Common myeloid progenitor, CD34-positive (primary cell): ENCODE measurements at regions not wholly inside any gene's neighbourhood (a gene's known extent, or its start where the extent isn't known, plus 50 kb on each side); places are given as distances from the start of the nearest gene placed in this dataset.

Experiments used
- CTCF ChIA-PET: fragments of 350-600 bp; sonication (Branson Sonifier 250); formaldehyde crosslinking; loops from one replicate; lab custom pipeline; 2021; ENCODE audit warnings: antibody characterized with exemption; lab: Charles Lee
- POLR2A ChIA-PET: fragments of 350-600 bp; sonication (Branson Sonifier 250); formaldehyde crosslinking; loops from one replicate; lab custom pipeline; 2021; ENCODE audit warnings: antibody characterized with exemption; lab: Charles Lee
- DNase-seq, 3 donors: peaks; one replicate each; pipeline versions ENCODE4 v3.0.0 to v3.0.0-alpha.2; 2013
- H3K27ac ChIP-seq, 2 experiments: 1 replicate in 1 of 2; 2 replicates in 1 of 2; pipeline ENCODE4 v1.7.0; 2013; ENCODE audit warnings: inconsistent platforms in 2 of 2, low read length in 2 of 2, mild to moderate bottlenecking in 2 of 2, low read depth in 1 of 2, moderate library complexity in 1 of 2; ENCODE audit not compliant: severe bottlenecking in 2 of 2, insufficient read depth in 1 of 2, poor library complexity in 1 of 2
- H3K27me3 ChIP-seq, 5 experiments: replicated peaks in 2 of 5; 1 replicate in 3 of 5; 2 replicates in 2 of 5; pipeline versions ENCODE4 v1.6.1 to v1.7.0; 2013; ENCODE audit warnings: low read length in 4 of 5, mild to moderate bottlenecking in 2 of 5, moderate library complexity in 2 of 5, inconsistent platforms in 1 of 5; ENCODE audit not compliant: insufficient read depth in 5 of 5, control insufficient read depth in 4 of 5
- H3K36me3 ChIP-seq, 4 experiments: 1 replicate in 2 of 4; 2 replicates in 2 of 4; pipeline versions ENCODE4 v1.6.1 to v1.7.0; 2013; ENCODE audit warnings: low read length in 3 of 4, control low read depth in 1 of 4, mild to moderate bottlenecking in 1 of 4; ENCODE audit not compliant: control insufficient read depth in 4 of 4, insufficient read depth in 4 of 4
- H3K4me1 ChIP-seq, 4 experiments: 1 replicate in 3 of 4; 2 replicates in 1 of 4; pipeline versions ENCODE4 v1.6.1 to v1.7.1; 2013; ENCODE audit warnings: low read length in 3 of 4, mild to moderate bottlenecking in 3 of 4, control low read depth in 1 of 4, inconsistent platforms in 1 of 4, moderate library complexity in 1 of 4; ENCODE audit not compliant: control insufficient read depth in 4 of 4, insufficient read depth in 4 of 4; ENCODE audit errors: control extremely low read depth in 1 of 4
- H3K4me3 ChIP-seq, 7 experiments: 1 replicate in 4 of 7; 2 replicates in 3 of 7; pipeline versions ENCODE4 v1.5.1 to v1.7.0; 2013; ENCODE audit warnings: mild to moderate bottlenecking in 7 of 7, low read length in 6 of 7, moderate library complexity in 6 of 7, inconsistent platforms in 2 of 7, low read depth in 2 of 7, control low read depth in 1 of 7; ENCODE audit not compliant: insufficient read depth in 4 of 7, control insufficient read depth in 1 of 7; ENCODE audit errors: extremely low read depth in 1 of 7
- H3K9me3 ChIP-seq, 5 experiments: 1 replicate in 4 of 5; 2 replicates in 1 of 5; pipeline versions ENCODE4 v1.6.1 to v1.7.1; 2013; ENCODE audit warnings: low read length in 4 of 5, mild to moderate bottlenecking in 2 of 5, inconsistent platforms in 1 of 5, low read depth in 1 of 5, moderate library complexity in 1 of 5; ENCODE audit not compliant: control insufficient read depth in 4 of 5, insufficient read depth in 2 of 5; ENCODE audit errors: control extremely low read depth in 1 of 5
- WGBS: methylation state at CpG from one replicate; pipeline ENCODE4 v1.1.5; 2013; ENCODE audit not compliant: insufficient coverage; 5-methylcytosine and 5-hydroxymethylcytosine counted together

DNA sequence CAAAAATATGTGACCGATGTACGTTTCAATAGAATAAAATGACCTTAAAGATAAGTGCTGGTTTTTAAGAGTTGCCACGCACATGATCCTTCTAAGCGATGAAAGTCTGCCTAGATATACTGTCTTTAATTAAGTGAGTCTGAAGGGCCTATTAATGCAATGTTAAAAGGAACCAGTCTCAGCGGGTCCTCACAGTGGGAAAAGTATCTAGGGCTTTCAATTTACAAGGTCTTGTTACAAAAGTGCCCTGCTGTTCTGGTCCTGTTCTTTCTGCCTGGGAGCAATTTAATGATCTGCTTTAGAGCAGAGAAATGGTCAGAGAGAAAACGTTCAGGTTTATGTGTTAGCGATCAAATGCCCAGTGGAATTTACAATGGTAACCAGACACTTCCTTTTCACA is 864.0 kb downstream of the KCNJ2 start:
- Histone ChIP-seq H3K36me3 (no peaks in the 10 kb centered on the region), H3K27me3 (no peaks in the 10 kb centered on the region), H3K4me1 (no peaks in the 10 kb centered on the region), H3K9me3 (no peaks in the 10 kb centered on the region), H3K27ac (no peak overlapping the region), H3K4me3 (no peak overlapping the region)
- DNase-seq = no peak
- ChIA-PET CTCF (no interaction called here), POLR2A (no interaction called here)
- WGBS = 92% methylated on average over 5 of the region's 7 CpGs

DNA sequence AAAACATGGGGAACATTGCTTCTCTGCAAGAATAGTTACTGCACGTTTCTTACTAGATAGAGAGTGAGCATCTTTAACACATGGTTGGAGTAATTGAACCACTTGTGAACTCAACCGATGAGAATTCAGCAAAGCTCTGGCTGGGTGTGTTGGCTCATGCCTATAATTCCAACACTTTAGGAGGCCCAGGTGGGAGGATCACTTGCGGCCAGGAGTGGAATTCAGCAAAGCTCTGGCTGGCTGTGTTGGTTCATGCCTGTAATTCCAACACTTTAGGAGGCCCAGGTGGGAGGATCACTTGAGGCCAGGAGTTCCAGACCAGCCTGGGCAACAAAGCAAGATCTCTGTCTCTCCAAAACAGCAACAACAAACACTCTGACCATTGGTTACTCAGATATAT is 865.9 kb downstream of the KCNJ2 start:
- ChIA-PET POLR2A (no interaction called here), CTCF (no interaction called here)
- 94% methylated on average over 3 of the region's 3 CpGs for WGBS
- Histone ChIP-seq H3K27me3 (no peaks in the 10 kb centered on the region), H3K9me3 (no peaks in the 10 kb centered on the region), H3K27ac (no peak overlapping the region), H3K4me3 (no peak overlapping the region), H3K4me1 (no peaks in the 10 kb centered on the region), H3K36me3 (no peaks in the 10 kb centered on the region)
- DNase-seq = no peak

GRCh38 chr17:71037386-71037785 is 868.1 kb downstream of the KCNJ2 start:
- no peak overlapping the region for H3K4me3 ChIP-seq
- no peak for DNase-seq
- H3K9me3 ChIP-seq = no peaks in the 10 kb centered on the region
- CTCF ChIA-PET = no interaction called here
- no peaks in the 10 kb centered on the region for H3K36me3 ChIP-seq
- no peak overlapping the region for H3K27ac ChIP-seq
- no peaks in the 10 kb centered on the region for H3K4me1 ChIP-seq
- WGBS = 83% methylated on average over 3 of the region's 3 CpGs
- H3K27me3 ChIP-seq = no peaks in the 10 kb centered on the region
- POLR2A ChIA-PET = no interaction called here

- no peaks in the 10 kb centered on the region for H3K4me1 ChIP-seq
- CTCF ChIA-PET = no interaction called here
- H3K27ac ChIP-seq = no peak overlapping the region
- 100% methylated on average over 3 of the region's 4 CpGs for WGBS
- POLR2A ChIA-PET = no interaction called here
- no peaks in the 10 kb centered on the region for H3K36me3 ChIP-seq
- no peak overlapping the region for H3K4me3 ChIP-seq
- no peaks in the 10 kb centered on the region for H3K9me3 ChIP-seq
- no peak for DNase-seq
- H3K27me3 ChIP-seq = no peaks in the 10 kb centered on the region
These were observed 870.1 kb downstream of the KCNJ2 start for GRCh38 chr17:71039391-71039790.

- DNase-seq = no peak
- CTCF ChIA-PET = no interaction called here
- H3K27me3 ChIP-seq = no peaks in the 10 kb centered on the region
- WGBS = no CpG with 5 or more reads among the region's 1 CpG
- H3K4me3 ChIP-seq = no peak overlapping the region
- no peak overlapping the region for H3K27ac ChIP-seq
- POLR2A ChIA-PET = no interaction called here
- H3K9me3 ChIP-seq = peaks cover 0 to 3% (median 0%) of the 10 kb centered on the region in 5 experiments
- no peaks in the 10 kb centered on the region for H3K36me3 ChIP-seq
- H3K4me1 ChIP-seq = no peaks in the 10 kb centered on the region
These were observed 883.6 kb downstream of the KCNJ2 start for GRCh38 chr17:71052971-71053370.

DNA sequence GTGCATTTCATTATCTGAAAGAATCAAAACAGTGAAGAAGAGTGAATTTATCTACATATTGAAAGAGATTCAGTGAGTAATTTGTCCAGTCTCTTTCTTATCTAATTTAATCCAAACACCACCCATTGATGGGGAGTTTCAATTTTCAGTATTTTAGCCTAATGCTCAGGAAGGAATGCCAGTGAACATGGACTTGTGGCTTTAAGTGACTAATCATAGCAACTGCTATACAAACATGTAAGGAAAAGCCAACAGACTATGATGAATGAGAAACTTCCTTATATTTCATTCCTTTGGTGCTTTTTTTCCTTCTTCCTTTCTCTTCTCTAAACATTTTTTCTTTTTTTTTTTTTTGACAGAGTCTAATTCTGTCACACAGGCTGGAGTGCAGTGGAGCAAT is 885.8 kb downstream of the KCNJ2 start:
- H3K27me3 ChIP-seq = no peaks in the 10 kb centered on the region
- DNase-seq = no peak
- POLR2A ChIA-PET = no interaction called here

GRCh38 chr17:71057448-71057847 is 888.1 kb downstream of the KCNJ2 start:
- no peak for DNase-seq
- POLR2A ChIA-PET = no interaction called here

More for the DNA sequence above, 885.8 kb downstream of the KCNJ2 start:
- CTCF ChIA-PET = no interaction called here
- Histone ChIP-seq H3K36me3 (no peaks in the 10 kb centered on the region), H3K4me3 (no peak overlapping the region), H3K4me1 (no peaks in the 10 kb centered on the region), H3K9me3 (peaks cover 0 to 3% (median 0%) of the 10 kb centered on the region in 5 experiments), H3K27ac (no peak overlapping the region)

More at GRCh38 chr17:71057448-71057847, 888.1 kb downstream of the KCNJ2 start:
- no peak overlapping the region for H3K4me3 ChIP-seq
- CTCF ChIA-PET = no interaction called here
- H3K27ac ChIP-seq = no peak overlapping the region
- no peaks in the 10 kb centered on the region for H3K27me3 ChIP-seq
- H3K9me3 ChIP-seq = peaks cover 0 to 5% (median 0%) of the 10 kb centered on the region in 5 experiments
- 94% methylated on average over 2 of the region's 6 CpGs for WGBS
- no peaks in the 10 kb centered on the region for H3K36me3 ChIP-seq
- H3K4me1 ChIP-seq = no peaks in the 10 kb centered on the region
